ENCODE measurements at regions not wholly inside any gene's neighbourhood (a gene's known extent, or its start where the extent isn't known, plus 50 kb on each side); places are given as distances from the start of the nearest gene placed in this dataset.
"Not testable (repeated sequence)": the region's sequence is repeated elsewhere in the genome, so short reads cannot be mapped to it uniquely, and the experiment has no call there.

DNA sequence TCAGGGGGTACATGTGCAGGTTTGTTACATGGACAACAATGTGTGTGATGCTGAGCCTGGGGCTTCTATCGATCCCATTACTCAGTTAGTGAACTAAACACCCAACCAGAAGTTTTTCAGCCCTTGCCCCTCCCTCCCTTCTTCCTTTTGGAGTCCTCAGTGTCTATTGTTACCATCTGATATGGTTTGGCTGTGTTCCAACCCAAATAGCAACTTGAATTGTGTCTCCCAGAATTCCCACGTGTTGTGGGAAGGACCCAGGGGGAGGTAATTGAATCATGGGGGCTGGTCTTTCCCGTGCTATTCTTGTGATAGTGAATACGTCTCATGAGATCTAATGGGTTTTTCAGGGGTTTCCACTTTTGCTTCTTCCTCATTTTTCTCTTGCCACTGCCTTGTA is 186.3 kb downstream of the AEBP2 start:
- not testable (repeated sequence) for DNase-seq (ENCODE audit: low read depth in 2 of 2)

DNA sequence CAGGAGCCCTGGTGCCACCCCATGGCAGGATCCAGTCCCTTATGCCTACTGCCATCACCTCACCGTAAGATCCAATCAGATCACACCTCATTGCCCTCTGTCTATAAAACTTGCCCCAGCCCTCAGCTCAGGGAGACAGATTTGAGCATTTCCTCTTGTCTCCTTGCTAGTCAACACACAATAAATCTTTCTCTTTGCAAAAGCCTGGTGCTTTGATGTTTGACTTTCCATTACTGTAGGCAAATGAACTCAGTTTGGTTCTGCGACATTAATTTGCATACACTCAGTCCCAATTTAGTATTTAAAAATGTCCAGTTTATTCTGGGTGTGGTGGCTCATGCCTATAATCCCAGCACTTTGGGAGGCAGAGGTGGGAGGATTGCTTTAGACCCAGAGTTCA is 188.4 kb downstream of the AEBP2 start:
- no peak for DNase-seq (ENCODE audit: low read depth in 2 of 2)

DNA sequence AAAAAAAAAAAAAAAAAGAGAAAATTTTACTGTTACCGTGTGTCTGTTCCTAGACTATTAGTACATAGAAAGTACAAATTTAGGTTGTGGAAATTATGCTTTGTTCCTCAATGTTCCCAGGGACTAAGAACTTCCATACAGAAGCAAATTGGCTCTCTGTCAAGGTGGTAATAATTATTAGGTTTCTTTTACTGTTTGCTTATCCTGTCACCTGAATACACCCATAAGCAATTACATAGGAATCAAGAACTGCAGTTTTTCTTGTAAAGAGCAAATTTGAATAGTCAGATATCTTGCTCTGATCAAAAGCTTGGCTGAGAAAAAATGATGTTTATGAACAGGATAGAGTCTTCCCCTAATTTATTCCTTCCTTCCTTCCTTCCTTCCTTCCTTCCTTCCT is 191.2 kb downstream of the AEBP2 start:
- DNase-seq (ENCODE audit: low read depth in 2 of 2), result no peak

DNA sequence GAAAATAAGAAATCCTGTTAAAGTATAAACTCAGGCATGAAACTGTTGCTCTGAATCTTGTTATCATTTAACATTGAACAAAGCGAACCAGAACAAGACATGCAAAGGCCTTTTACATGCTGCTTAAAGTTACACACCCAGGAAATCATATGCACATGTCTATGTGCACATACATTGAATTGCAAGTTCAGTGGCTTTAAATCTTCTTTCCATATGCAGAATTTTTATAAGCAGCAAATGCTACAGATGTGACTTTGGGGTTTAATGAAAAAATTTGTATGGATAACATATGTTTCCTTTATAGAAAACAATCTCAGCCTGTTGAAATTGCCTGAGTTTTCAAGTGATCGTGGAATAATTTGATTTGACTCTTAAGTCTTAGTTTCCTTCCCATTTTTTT is 193.9 kb downstream of the AEBP2 start:
- DNase-seq (ENCODE audit: low read depth in 2 of 2), result no peak

DNA sequence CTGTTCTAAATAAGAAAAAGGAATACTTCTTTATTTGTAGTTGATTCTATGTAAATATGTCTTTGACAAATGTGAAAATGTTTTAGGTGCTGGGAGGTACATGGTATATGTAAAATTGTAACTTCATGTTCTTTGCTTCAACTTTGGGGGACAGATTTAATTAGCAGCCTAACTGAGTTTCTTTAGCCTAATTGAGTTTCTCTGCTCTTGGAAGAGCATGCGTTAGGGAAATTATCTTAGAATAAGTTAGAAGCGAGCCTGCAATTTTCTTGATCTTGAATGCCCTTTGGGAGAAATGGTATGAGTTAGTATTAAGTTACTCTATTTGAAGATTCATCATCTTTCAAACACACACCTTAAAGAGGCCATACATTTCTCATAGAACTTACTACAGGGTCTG is 194.3 kb downstream of the AEBP2 start:
- DNase-seq (ENCODE audit: low read depth in 2 of 2), result no peak

DNA sequence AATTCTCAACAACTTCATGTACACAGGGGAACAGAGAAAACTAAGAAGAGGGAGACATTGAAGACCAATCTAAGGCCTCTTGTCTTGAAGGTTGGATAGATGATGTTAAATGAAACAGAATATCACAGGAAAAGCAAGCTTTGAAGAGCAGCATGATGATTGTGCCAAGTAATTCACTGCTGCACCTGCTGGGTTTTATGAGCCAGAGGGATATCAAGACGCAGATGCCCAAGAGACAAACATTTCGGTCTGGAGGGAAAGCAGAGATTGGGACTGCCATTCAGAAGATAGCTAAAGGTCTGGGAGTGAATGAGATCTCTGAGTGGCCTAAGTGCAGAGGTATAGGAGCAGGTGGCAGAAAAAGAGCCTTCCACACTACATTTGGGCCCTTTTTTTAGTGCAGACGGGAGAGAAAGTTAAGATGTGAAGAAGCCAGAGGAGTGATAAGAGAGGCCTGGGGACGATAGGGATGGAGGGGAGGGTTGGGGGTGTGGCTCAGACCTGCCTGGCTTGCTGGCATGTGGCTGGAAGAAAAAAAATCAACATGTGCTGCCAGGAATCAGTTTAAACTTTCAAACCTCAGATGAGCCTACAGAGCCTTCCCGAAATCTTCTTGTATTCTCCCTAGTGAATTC is 200.6 kb downstream of the AEBP2 start:
- no peak for DNase-seq (ENCODE audit: low read depth in 2 of 2)

DNA sequence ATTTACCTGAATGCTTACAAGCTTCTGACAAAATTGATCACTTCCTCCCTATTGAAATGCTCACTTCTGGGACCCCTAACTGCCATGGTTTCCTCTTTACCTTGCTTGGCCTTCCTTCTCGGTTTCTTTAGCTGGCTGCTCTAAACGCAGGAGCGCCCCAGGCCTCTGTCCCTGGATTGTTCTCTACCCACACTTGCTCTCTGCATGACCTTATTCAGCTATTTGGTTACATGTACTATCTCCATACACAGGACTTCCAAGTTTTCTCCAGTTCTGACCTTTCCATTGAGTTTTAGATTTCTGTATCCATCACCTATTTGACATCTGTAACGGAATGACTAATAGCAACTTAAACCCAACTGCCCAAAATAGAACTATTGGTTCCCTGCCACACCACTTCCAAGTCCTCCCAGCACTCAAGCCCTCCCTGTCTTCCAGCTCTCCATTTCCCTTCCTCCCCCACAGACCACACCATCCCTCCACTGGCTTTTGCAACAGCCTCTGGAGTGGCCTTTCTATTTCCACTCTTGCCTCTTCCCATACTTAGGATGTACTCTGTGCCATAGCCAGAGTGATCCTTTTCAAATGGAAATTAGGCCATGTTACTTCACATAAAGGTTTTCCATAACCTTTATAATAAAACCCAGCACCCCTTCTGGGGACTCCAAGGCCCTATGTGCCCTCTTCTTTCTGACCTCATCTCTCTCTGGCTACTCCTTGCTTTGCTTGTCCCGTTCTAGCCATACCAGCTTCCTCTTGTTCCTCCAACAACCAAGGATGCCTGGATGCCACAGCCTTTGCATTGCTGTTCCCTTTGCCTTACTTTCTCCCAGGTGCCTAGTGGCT is 202.2 kb downstream of the AEBP2 start:
- no peak for DNase-seq (ENCODE audit: low read depth in 2 of 2)

DNA sequence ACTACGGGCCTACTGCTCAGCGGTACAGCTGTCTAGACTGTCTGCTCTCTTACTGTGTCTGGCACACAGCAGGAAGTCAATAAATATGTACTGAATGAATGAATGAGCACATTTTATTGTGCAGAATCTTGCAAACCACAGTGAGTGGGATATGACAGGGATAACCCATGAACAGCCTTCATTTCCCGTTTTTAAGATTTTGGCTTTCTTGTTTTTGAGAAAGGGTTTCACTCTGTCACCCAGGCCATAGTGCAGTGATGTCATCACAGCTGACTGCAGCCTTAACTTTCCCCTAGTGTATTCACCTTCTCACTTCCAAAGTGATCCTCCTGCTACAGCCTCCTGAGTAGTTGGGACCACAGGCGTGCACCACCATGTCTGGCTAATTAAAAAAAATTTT is 203.1 kb downstream of the AEBP2 start:
- no peak for DNase-seq (ENCODE audit: low read depth in 2 of 2)

DNA sequence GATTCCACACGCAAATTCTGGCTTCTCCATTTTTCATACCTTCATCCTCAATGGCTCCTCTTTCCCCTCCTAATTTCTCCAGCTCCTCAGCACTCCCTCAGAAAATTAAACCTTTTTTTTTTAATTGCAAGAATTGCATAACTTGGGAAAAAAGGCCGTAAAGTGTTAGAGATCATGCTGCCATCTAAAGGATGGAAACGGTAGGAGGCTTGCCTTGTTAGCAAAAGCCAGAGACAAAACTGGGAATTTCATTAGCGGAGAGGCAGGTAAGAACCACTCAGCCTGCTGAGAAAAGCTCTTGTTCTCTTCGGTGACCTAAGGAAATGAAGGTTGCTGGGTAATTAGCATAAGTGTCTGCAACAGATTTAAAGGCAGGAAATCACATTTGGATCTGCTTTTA is 204.3 kb downstream of the AEBP2 start:
- DNase-seq (ENCODE audit: low read depth in 2 of 2), result no peak

DNA sequence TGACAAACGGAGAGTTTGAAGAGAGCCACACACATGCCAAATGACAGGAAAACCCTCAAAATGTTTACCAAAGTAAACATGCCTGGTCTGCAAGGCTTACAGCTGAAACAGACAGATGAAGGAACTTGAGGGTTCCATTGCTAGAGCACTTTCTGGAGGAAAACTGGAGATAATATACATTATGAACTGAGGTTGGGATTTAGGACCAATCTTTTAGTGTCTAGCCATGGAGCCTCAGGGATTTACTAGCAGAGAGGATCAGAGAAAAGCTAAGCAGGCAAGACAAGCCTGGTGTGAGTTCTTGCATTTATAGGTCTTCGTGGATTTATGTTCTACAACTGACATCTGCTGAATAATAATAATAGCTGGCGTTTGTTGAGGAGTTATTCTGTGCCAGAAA is 205.3 kb downstream of the AEBP2 start:
- DNase-seq (ENCODE audit: low read depth in 2 of 2), result no peak

DNA sequence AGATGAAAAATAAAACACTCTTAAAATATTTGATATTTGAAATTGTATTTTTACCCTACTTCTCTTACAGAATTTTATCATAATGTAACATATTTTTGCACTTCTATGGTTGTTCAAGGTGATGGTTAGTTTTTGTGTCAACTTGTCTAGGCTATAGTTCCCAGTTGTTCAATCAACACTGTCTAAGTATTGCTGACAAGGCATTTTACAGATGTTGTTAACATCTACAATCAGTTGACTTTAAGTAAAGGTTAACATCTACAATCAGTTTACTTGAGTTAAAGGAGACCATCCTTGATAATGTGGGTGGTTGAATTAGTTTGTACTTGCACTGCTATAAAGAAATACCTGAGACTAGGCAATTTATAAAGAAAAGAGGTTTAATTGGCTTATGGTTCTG is 206.5 kb downstream of the AEBP2 start:
- DNase-seq (ENCODE audit: low read depth in 2 of 2), result no peak

DNA sequence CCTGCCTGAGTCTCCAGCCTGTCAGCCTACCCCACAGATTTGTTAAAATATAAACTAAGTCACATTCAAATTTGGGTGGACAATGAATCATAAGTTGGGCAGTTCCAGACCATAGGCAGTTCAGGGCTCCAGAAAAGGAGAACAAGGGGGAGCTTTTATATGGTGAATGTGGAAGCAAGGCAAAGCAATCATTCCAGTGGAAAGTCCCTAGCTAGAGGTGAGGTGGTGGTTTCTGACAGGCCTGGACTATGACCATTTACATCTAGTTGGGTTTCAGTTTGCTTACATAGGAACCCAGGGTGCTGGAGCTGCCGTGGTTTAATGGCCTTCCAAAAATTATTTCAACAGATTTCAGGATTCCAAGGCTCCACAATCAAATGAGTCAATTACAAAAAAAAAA is 207.3 kb downstream of the AEBP2 start:
- DNase-seq (ENCODE audit: low read depth in 2 of 2), result no peak

DNA sequence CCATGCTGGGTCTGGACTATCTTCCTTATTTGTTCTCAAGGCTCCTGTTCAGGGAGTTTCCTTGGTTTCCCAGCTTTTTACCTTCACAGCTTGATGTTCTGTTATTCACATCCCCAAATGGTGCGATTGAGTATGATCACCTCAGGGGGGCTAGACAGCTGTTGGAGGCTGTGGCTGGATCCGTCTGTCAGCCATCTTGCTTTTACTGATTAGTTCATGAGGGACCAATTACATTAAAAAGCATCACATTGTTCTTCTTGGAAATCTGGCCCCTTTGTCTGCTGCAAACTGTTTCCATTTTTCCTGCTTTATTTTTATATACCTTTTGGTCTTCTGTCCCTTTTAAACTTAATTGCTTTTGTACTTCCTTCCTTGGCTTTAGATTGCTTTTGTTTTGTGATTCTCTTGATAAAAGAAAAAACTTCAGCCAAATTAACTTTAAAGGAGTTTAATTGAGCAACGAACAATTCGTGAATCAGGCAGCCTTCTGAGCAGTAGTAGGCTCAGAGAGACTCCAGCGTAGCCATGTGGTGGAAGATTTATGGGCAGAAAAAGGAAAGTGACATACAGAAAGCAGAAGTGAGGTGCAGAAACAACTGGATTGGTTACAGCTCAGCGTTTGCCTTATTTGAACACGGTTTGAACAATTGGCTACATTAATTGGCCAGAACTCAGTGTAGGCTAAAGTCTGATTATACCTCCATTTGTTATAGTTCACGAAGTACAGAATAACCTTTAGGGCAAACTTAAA is 208.7 kb downstream of the AEBP2 start:
- no peak for DNase-seq (ENCODE audit: low read depth in 2 of 2)

DNA sequence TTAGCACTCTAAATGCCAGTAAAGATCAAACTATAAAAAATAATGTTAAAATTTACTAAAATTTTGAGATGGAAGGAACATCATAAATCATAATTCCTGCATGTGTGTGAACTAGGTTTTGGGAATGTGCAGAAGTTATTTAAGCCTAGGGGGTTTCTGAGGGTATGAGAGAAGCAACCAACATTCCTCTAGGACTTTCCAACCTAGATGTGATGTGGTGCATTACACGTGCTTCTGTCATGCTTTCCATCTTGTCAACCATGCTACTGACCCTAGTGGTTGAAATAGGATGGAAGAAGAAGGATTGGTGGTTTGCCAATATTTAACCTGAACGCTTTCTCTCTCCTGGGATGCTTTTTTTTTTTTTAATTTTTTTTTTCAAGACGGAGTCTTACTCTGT is 209.3 kb downstream of the AEBP2 start:
- DNase-seq (ENCODE audit: low read depth in 2 of 2), result no peak

DNA sequence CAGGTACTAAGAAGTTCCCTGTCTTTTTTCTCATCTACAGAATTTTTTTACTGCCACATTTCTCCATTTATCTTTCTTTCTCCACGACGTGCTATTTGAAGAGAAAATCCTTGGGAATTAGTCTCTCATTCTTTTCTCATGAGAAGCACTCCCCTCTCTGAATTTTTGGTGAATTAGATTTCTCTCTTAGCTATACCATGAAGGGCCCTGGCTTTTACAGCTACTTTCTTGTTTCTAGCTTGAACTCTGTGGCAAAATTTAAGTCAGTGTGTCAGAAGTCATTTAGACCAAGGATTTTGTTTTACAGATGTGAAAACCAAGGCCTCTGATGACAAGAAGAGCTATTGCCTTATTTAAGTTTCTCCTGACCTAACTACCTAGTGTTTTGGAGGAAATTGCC is 213.1 kb downstream of the AEBP2 start:
- DNase-seq (ENCODE audit: low read depth in 2 of 2), result no peak

DNA sequence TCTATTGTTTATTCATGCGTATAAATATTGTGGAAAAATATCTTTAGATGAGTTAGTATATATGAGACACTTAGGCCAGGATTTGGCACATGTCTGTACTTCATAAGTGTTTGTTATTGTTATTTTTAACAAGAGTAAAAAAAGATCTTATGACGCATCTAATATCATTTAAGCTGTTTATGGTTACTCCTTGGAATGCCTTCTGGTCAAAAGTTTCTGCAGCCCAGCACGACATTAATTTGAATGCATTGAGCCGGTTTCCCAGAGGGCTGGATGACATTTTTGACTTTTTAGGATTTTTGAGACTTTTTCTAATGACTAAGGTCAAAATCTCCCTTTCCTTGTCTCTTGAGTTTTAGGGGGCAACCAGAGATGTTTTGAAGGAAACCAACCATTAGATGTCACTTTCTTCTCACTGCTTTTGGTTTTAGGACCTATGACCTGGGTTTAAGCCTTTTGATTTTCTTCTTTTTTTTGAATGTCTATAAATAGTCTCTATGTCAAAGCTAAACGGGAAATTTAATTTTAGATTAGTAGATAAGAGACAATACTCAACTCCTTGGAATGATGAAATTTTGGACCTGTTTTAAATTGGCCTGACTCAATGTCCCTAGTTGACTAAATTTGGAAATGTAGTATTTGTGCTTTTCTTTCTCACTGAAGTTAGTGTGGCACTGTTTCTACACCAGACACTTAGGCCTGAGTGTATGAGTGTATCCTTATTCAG is 215.5 kb downstream of the AEBP2 start:
- DNase-seq (ENCODE audit: low read depth in 2 of 2), result no peak

DNA sequence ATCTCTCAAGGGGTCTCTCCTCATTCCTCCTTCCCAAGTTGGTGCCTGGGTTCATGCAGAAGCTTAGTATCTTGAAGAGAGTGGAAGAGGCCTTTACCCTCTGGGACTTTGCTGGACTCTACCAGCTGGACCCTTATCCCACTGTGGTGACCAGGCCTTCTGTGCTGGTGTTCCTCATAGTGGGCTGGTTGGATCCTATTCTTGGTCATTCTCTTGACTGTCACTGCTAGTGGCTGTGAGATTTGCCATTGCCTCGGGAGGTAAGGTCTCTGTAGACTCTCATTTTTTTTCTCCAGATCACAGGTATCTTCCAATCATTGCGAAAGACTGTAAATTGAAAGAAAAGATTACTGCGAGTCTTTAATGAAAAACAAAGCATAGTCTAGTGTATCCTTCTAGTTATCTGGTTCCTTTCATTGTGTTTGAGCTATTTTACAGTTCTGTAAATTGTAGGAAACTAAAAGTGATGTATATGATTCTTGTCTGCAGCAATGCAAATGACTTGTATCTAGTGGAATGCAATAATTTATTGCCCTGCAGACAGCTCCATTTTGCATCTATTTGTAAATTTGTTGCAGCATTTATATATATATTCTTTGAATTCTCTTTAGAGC is 217.9 kb downstream of the AEBP2 start:
- DNase-seq (ENCODE audit: low read depth in 2 of 2), result no peak

DNA sequence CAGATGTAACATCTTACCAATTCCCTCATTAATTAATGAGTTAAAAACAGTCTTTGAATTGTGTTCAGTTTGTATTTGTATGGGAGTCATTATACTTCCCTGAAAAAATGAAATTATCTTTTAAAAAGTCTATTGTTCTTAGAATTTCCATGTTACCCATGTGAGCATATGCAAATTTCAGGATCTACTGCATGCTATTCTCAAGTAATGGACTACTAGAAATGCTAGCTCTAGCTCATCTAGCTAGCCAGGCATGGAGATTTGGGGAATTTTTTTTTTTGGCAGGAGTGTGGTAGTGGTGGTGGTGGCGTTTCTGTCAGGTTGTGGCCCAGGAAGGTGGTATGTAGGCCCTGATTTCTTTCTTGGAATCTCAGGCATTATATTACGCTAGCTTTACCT is 218.4 kb downstream of the AEBP2 start:
- no peak for DNase-seq (ENCODE audit: low read depth in 2 of 2)

DNA sequence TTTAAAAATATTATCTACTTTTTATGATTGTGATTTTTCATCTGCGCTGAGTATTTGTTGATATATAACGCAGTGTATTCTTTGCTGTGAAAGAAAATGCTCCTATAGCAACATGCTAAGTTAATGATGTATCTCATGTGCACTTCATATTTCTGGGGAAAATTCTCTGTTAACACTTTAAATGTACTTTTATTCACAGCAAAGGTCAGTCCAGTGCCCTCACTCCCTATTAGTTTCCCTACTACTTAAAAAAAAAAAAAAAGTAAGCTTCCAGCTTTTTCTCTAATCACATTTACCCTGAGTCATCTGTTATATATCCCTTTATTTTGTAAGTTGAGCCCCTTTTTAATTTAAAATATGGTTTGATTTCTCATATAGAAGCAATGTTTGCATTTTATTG is 219.8 kb downstream of the AEBP2 start:
- DNase-seq (ENCODE audit: low read depth in 2 of 2), result no peak

DNA sequence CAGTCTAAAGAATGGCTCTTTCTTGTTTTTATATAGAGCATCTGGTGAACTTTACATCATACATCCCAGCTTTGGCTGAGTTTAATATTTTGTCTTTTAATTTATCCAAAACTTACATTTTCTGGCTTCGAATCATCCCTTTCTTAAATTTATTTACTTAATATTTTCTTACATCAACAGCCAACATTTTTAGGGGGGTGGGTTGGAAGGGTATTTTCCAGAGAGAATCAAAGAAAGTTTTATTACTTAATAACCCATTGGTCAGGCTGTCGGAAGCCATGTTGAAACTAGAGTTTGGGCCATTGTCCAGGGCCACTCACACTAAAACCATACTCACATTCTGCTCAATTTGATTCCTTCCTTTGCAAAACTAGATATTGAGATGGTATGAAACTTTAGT is 220.2 kb downstream of the AEBP2 start:
- no peak for DNase-seq (ENCODE audit: low read depth in 2 of 2)

DNA sequence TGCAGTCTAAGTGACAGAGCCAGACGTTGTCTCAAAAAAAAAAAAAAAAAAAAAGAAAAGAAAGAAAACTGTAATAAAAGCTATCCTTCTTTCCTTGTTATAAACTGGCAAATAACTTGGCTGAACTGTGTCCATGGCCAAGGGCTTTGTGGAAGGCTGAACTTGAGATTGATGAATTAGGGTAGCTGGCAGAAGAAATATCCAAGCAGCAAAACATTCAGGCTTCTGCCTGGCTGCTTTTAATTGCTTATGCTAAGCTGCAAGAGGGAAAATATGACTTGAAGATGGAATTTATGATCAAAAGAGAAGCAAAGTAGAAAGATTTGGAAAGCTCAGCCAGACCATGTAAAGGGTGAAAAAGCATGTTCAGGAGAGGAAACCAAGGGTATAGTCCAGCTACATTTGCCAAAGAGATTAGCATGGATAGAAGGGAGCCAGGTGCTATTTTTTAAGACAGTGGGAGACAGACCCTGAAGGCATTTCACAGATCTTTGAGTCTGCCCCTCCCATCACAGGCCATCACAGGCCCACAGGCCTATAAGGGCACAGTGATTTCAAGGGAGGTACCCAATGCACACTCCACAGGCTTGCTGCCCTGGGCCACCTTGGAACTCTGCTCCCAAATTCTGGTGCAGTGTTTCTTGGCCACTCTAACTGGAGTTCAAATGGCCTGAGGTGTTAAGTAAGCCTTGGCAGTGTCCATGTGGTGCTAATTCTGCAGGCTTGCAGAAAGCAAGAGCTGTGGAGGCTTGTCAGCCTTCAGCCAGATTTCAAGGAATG is 226.0 kb downstream of the AEBP2 start:
- DNase-seq (ENCODE audit: low read depth in 2 of 2), result no peak

Measured in stimulated activated CD8-positive, alpha-beta memory T cell treated with anti-CD3 and anti-CD28 coated beads, Interleukin-15, amount 100 ng/mL, for 48 hours (primary cell).